ENCODE measurements at regions not wholly inside any gene's neighbourhood (a gene's known extent, or its start where the extent isn't known, plus 50 kb on each side); places are given as distances from the start of the nearest gene placed in this dataset.

DNA sequence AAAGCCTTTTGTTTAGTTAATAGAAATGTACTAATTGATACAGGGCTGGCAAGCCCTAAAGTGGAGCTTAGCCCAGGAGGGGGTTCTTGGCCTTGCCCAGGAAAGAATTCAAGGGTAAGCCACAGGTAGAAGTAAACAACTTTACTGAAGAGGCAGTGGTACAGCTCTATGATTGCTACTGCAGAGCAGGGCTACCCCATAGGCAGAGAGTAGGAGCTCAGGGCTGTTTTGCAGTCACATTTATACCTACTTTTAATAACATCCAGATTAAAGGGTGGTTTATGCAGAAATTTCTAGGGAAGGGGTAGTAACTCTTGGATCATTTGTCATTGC lies 680.4 kb upstream of the GJE1 start:
- Histone ChIP-seq H3K4me1 (ENCODE audit: insufficient read depth, insufficient read length) (no peaks in the 10 kb centered on the region), H3K27me3 (ENCODE audit: insufficient read depth, insufficient read length) (no peaks in the 10 kb centered on the region), H3K36me3 (ENCODE audit: insufficient read depth, insufficient read length, low read length) (no peaks in the 10 kb centered on the region), H3K4me3 (ENCODE audit: insufficient read length, low read depth) (no peak overlapping the region), H3K9ac (ENCODE audit: insufficient read length, low read depth) (no peak overlapping the region), H3K9me3 (ENCODE audit: insufficient read depth, low read length) (no peaks in the 10 kb centered on the region)
- no peak for DNase-seq (ENCODE audit: low read depth, low spot score)
- TF ChIP-seq SUZ12 (IDR thresholded peaks at IDR 0.05; ENCODE audit: extremely low read depth, insufficient read depth, insufficient read length) (no peak), ZNF274 (IDR thresholded peaks at IDR 0.05; ENCODE audit: low read depth, low read length) (no peak), YY1 (IDR thresholded peaks at IDR 0.05; ENCODE audit: insufficient read depth, insufficient read length) (no peak)

DNA sequence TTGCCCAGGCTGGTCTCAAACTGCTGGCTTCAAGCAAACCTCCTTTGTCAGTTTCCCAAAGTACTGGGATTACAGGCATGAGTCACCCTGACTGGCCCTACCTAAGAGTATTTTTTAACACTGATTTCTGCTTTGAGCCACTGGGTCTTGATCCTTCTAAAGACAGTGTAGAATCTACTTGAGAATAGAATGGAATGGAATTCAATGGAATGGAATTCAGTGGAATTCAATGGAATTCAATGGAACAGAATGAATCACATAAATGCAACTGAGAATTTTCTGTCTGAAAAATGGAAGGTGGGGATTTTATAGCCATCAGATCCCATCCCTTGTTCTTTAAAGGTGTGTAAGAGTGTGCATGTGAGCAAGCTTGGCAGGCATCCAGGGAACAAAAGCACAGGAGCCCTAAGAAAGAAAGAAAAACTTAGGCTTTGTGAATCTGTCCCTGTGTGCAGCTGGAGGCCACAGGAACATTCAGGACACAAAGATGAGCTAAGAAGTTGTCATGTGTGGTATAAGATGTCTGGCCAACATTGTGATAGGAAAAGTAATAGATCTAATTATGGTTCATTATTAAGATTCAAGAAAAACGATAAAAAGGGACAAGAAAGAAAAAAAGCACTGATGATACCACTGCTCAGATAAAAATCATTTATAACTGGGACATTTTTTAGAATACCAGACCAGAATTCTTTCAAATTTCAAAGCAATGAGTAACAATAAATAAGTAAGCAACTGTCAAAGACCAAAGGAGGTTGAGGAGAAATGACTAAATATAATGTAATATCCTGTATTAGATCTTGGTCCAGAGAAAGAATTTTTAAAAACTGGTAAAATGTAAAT lies 681.0 kb upstream of the GJE1 start:
- DNase-seq (ENCODE audit: low read depth, low spot score), result peak; percentile 18
- no peaks in the 10 kb centered on the region for H3K36me3 ChIP-seq (ENCODE audit: insufficient read depth, insufficient read length, low read length)
- TF ChIP-seq YY1 (IDR thresholded peaks at IDR 0.05; ENCODE audit: insufficient read depth, insufficient read length) (no peak), ZNF274 (IDR thresholded peaks at IDR 0.05; ENCODE audit: low read depth, low read length) (no peak), SUZ12 (IDR thresholded peaks at IDR 0.05; ENCODE audit: extremely low read depth, insufficient read depth, insufficient read length) (no peak)
- H3K9me3 ChIP-seq (ENCODE audit: insufficient read depth, low read length), result no peaks in the 10 kb centered on the region
- H3K27me3 ChIP-seq (ENCODE audit: insufficient read depth, insufficient read length), result no peaks in the 10 kb centered on the region
- no peak overlapping the region for H3K4me3 ChIP-seq (ENCODE audit: insufficient read length, low read depth)
- H3K4me1 ChIP-seq (ENCODE audit: insufficient read depth, insufficient read length), result no peaks in the 10 kb centered on the region
- no peak overlapping the region for H3K9ac ChIP-seq (ENCODE audit: insufficient read length, low read depth)

DNA sequence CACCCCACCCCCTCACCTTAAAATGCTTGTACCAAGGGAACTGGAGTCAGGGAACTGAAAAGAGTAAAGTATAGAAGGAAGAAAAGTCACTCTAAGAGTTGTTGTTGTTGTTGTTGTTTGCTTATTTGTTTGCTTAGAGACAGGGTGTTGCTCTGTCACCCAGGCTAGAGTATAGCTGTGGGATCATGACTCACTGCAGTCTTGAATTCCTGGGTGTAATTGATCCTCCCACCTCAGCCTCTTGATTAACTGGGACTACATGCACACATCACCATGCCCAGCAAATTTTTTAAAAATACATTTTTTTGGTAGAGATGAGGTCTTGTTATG lies 681.6 kb upstream of the GJE1 start:
- H3K27me3 ChIP-seq (ENCODE audit: insufficient read depth, insufficient read length), result no peaks in the 10 kb centered on the region
- TF ChIP-seq SUZ12 (IDR thresholded peaks at IDR 0.05; ENCODE audit: extremely low read depth, insufficient read depth, insufficient read length) (no peak), YY1 (IDR thresholded peaks at IDR 0.05; ENCODE audit: insufficient read depth, insufficient read length) (no peak), ZNF274 (IDR thresholded peaks at IDR 0.05; ENCODE audit: low read depth, low read length) (no peak)
- no peak overlapping the region for H3K4me3 ChIP-seq (ENCODE audit: insufficient read length, low read depth)
- H3K9me3 ChIP-seq (ENCODE audit: insufficient read depth, low read length), result no peaks in the 10 kb centered on the region
- DNase-seq (ENCODE audit: low read depth, low spot score), result no peak
- H3K9ac ChIP-seq (ENCODE audit: insufficient read length, low read depth), result no peak overlapping the region
- no peaks in the 10 kb centered on the region for H3K4me1 ChIP-seq (ENCODE audit: insufficient read depth, insufficient read length)
- no peaks in the 10 kb centered on the region for H3K36me3 ChIP-seq (ENCODE audit: insufficient read depth, insufficient read length, low read length)

DNA sequence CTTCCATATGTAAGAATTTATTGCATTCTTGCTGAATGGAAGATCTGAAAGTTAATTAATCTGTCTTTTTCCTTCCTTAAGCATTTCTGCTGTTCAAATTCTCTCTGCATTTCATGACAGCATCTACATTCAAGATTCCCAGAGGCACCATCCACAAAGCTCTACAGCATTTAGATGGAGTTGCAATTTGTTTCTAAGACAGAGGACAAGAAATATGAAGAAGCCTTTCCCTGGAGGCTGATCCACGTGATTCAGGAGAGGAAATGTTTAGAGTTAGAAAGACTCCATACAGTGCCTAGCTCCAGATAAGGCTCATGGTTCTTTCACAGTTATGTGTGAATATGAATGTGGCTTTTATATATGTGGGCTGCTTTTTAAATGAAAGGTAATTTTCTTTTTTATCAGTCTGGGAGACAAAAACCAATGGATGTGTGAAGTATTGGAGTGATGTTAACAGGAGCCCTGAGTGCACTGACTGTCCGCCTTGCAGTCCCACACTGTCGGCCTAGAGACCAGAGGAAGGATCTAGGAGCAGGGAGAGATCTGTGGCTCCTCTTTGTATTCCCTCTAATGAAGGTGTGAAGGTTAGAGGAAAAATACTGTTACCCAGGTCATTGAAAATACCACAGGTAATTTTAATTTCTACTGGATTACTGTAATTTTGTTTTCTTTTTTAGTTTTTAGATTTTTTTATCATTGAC lies 686.6 kb upstream of the GJE1 start:
- TF ChIP-seq SUZ12 (IDR thresholded peaks at IDR 0.05; ENCODE audit: extremely low read depth, insufficient read depth, insufficient read length), result no peak
- no peak for TF ChIP-seq YY1 (IDR thresholded peaks at IDR 0.05; ENCODE audit: insufficient read depth, insufficient read length)
- TF ChIP-seq ZNF274 (IDR thresholded peaks at IDR 0.05; ENCODE audit: low read depth, low read length), result no peak

DNA sequence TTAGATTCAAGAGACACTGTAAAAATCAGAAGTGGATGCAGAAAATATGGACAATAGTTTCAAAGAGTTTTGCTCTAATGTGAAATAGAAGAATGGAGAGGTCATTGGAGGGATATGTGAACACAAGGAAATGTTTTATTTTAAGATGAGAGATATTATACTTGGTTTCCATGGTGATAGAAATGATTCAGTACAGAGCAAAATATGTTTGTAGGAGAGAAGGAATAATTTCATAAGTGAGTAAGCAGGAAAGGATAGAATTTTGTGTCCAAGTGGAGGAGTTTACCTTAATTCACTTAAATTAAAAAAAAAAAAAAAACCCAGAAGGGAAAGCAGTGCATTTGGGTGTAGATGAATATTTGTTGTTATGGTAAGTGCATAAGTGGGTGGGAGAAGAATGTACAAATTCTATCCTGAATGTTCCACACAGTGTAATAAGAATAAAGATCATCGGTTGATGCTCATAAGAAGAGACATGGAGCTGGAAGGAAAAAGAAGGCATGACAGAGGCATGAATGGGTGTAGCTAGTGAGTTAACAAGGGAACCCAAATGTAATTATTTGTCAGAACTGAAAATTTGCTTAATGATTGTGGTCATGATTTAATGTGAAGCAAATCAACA lies 688.9 kb upstream of the GJE1 start:
- no peak for TF ChIP-seq SUZ12 (IDR thresholded peaks at IDR 0.05; ENCODE audit: extremely low read depth, insufficient read depth, insufficient read length)
- TF ChIP-seq YY1 (IDR thresholded peaks at IDR 0.05; ENCODE audit: insufficient read depth, insufficient read length), result no peak
- TF ChIP-seq ZNF274 (IDR thresholded peaks at IDR 0.05; ENCODE audit: low read depth, low read length), result no peak
- H3K9me3 ChIP-seq (ENCODE audit: insufficient read depth, low read length), result no peaks in the 10 kb centered on the region
- H3K4me1 ChIP-seq (ENCODE audit: insufficient read depth, insufficient read length), result no peaks in the 10 kb centered on the region
- H3K4me3 ChIP-seq (ENCODE audit: insufficient read length, low read depth), result no peak overlapping the region
- no peaks in the 10 kb centered on the region for H3K36me3 ChIP-seq (ENCODE audit: insufficient read depth, insufficient read length, low read length)
- H3K9ac ChIP-seq (ENCODE audit: insufficient read length, low read depth), result no peak overlapping the region
- no peaks in the 10 kb centered on the region for H3K27me3 ChIP-seq (ENCODE audit: insufficient read depth, insufficient read length)
- DNase-seq (ENCODE audit: low read depth, low spot score), result no peak

More for the DNA sequence above, 686.6 kb upstream of the GJE1 start:
- Histone ChIP-seq H3K9ac (ENCODE audit: insufficient read length, low read depth) (no peak overlapping the region), H3K4me3 (ENCODE audit: insufficient read length, low read depth) (no peak overlapping the region), H3K4me1 (ENCODE audit: insufficient read depth, insufficient read length) (no peaks in the 10 kb centered on the region), H3K9me3 (ENCODE audit: insufficient read depth, low read length) (no peaks in the 10 kb centered on the region), H3K36me3 (ENCODE audit: insufficient read depth, insufficient read length, low read length) (no peaks in the 10 kb centered on the region), H3K27me3 (ENCODE audit: insufficient read depth, insufficient read length) (no peaks in the 10 kb centered on the region)
- no peak for DNase-seq (ENCODE audit: low read depth, low spot score)

DNA sequence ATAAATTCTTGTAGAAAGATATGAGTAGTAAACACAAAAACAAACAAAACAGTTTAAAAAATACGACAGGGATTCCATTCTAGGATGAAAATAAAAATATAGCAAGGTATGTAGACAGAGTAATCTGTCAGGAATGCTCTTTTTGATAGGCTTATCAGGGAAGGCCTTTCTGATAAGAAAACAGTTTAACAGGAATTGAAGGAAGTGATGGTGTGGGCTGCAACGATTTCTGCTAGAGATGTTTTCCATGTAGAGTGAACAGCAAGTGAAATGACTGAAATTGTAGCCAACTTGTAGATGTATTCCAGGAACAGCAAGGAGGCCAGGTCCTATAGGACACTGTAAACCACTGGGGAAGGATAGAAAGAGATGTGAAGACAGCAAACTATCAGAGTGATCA lies 689.7 kb upstream of the GJE1 start:
- no peaks in the 10 kb centered on the region for H3K9me3 ChIP-seq (ENCODE audit: insufficient read depth, low read length)
- H3K9ac ChIP-seq (ENCODE audit: insufficient read length, low read depth), result no peak overlapping the region
- H3K4me3 ChIP-seq (ENCODE audit: insufficient read length, low read depth), result no peak overlapping the region
- H3K36me3 ChIP-seq (ENCODE audit: insufficient read depth, insufficient read length, low read length), result no peaks in the 10 kb centered on the region
- no peaks in the 10 kb centered on the region for H3K4me1 ChIP-seq (ENCODE audit: insufficient read depth, insufficient read length)
- DNase-seq (ENCODE audit: low read depth, low spot score), result no peak
- TF ChIP-seq ZNF274 (IDR thresholded peaks at IDR 0.05; ENCODE audit: low read depth, low read length) (no peak), YY1 (IDR thresholded peaks at IDR 0.05; ENCODE audit: insufficient read depth, insufficient read length) (no peak), SUZ12 (IDR thresholded peaks at IDR 0.05; ENCODE audit: extremely low read depth, insufficient read depth, insufficient read length) (no peak)
- no peaks in the 10 kb centered on the region for H3K27me3 ChIP-seq (ENCODE audit: insufficient read depth, insufficient read length)

DNA sequence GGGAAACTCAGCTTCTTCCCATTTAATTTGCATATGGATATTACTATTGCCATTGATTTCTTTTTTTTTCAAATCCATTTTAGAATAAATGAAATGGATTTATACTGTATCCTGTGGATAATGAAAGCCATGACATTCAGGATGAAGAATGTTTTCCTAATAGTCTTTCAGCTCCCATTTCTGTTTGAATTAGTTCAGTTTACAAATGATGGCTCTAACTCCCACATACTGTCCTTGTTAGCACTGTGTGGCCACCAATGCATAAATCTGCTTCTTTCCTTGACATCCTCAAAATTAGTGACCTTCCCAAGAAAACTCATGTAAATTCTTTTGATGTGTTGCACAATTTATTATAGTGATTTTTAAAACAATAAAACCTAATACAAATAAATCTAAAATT lies 693.2 kb upstream of the GJE1 start:
- no peak for TF ChIP-seq SUZ12 (IDR thresholded peaks at IDR 0.05; ENCODE audit: extremely low read depth, insufficient read depth, insufficient read length)
- TF ChIP-seq YY1 (IDR thresholded peaks at IDR 0.05; ENCODE audit: insufficient read depth, insufficient read length), result no peak
- no peak for TF ChIP-seq ZNF274 (IDR thresholded peaks at IDR 0.05; ENCODE audit: low read depth, low read length)

More for the DNA sequence above, 693.2 kb upstream of the GJE1 start:
- H3K4me1 ChIP-seq (ENCODE audit: insufficient read depth, insufficient read length), result no peaks in the 10 kb centered on the region
- no peaks in the 10 kb centered on the region for H3K36me3 ChIP-seq (ENCODE audit: insufficient read depth, insufficient read length, low read length)
- no peaks in the 10 kb centered on the region for H3K9me3 ChIP-seq (ENCODE audit: insufficient read depth, low read length)
- H3K27me3 ChIP-seq (ENCODE audit: insufficient read depth, insufficient read length), result no peaks in the 10 kb centered on the region
- no peak overlapping the region for H3K4me3 ChIP-seq (ENCODE audit: insufficient read length, low read depth)
- no peak for DNase-seq (ENCODE audit: low read depth, low spot score)
- no peak overlapping the region for H3K9ac ChIP-seq (ENCODE audit: insufficient read length, low read depth)
